ENCODE measurements at regions not wholly inside any gene's neighbourhood (a gene's known extent, or its start where the extent isn't known, plus 50 kb on each side); places are given as distances from the start of the nearest gene placed in this dataset.

- Histone ChIP-seq H3K9me3 (ENCODE audit: control insufficient read depth, insufficient read depth, low read depth, low read length) (no peaks in the 10 kb centered on the region), H3K36me3 (ENCODE audit: control insufficient read depth in 2 of 2, insufficient read depth in 1 of 2, low read length in 2 of 2) (no peaks in the 10 kb centered on the region), H3K4me1 (ENCODE audit: control insufficient read depth, insufficient read depth, low read length) (no peaks in the 10 kb centered on the region), H3K27ac (ENCODE audit: extremely low read depth, low read depth, low read length) (no peak overlapping the region), H3K4me3 (ENCODE audit: low read depth, low read length) (no peak overlapping the region)
- TF ChIP-seq ZNF248 (tag by site-specific recombination; IDR thresholded peaks at IDR 0.05): no peak
- no peak for TF ChIP-seq ZNF670 (tag by site-specific recombination; IDR thresholded peaks at IDR 0.05; ENCODE audit: low read depth)
- TF ChIP-seq ZNF626 (tag by site-specific recombination; IDR thresholded peaks at IDR 0.05): no peak
- ChIA-PET CTCF (no interaction called here), POLR2A (no interaction called here)
Observed at GRCh38 chr4:100823066-100823992, 305.5 kb upstream of the EMCN start.

GRCh38 chr4:100820249-100820648 lies 302.4 kb upstream of the EMCN start:
- POLR2A ChIA-PET: no interaction called here
- CTCF ChIA-PET: no interaction called here
- Histone ChIP-seq H3K4me3 (ENCODE audit: low read depth, low read length) (no peak overlapping the region), H3K4me1 (ENCODE audit: control insufficient read depth, insufficient read depth, low read length) (no peaks in the 10 kb centered on the region), H3K36me3 (ENCODE audit: control insufficient read depth in 2 of 2, insufficient read depth in 1 of 2, low read length in 2 of 2) (no peaks in the 10 kb centered on the region), H3K27ac (ENCODE audit: extremely low read depth, low read depth, low read length) (no peak overlapping the region), H3K9me3 (ENCODE audit: control insufficient read depth, insufficient read depth, low read depth, low read length) (no peaks in the 10 kb centered on the region)
- no peak for TF ChIP-seq ZNF530 (tag by site-specific recombination; IDR thresholded peaks at IDR 0.05; ENCODE audit: low read depth)
- no peak for TF ChIP-seq ZNF423 (tag by site-specific recombination; IDR thresholded peaks at IDR 0.05)
- TF ChIP-seq ZNF473 (tag by site-specific recombination; IDR thresholded peaks at IDR 0.05): no peak
- no peak for TF ChIP-seq ZNF341 (tag by site-specific recombination; IDR thresholded peaks at IDR 0.05; ENCODE audit: low read depth)
- no peak for TF ChIP-seq PRDM6 (tag by site-specific recombination; IDR thresholded peaks at IDR 0.05)
- TF ChIP-seq MEIS1 (CRISPR knock-in tag; IDR thresholded peaks at IDR 0.05; ENCODE audit: borderline replicate concordance): no peak
- no peak for TF ChIP-seq ZNF354C (tag by site-specific recombination; IDR thresholded peaks at IDR 0.05; ENCODE audit: borderline replicate concordance, low read depth)
- TF ChIP-seq ZNF155 (tag by site-specific recombination; IDR thresholded peaks at IDR 0.05): no peak
- no peak for TF ChIP-seq ZBTB10 (tag by site-specific recombination; IDR thresholded peaks at IDR 0.05)
- TF ChIP-seq ZNF707 (tag by site-specific recombination; IDR thresholded peaks at IDR 0.05): no peak
- TF ChIP-seq KLF1 (tag by site-specific recombination; IDR thresholded peaks at IDR 0.05): no peak
- no peak for TF ChIP-seq ZNF391 (tag by site-specific recombination; IDR thresholded peaks at IDR 0.05; ENCODE audit: borderline replicate concordance, low read depth)
- no peak for TF ChIP-seq ZNF416 (tag by site-specific recombination; IDR thresholded peaks at IDR 0.05)
- no peak for TF ChIP-seq KLF9 (tag by site-specific recombination; IDR thresholded peaks at IDR 0.05; ENCODE audit: low read depth)
- TF ChIP-seq KLF16 (tag by site-specific recombination; IDR thresholded peaks at IDR 0.05): no peak
- no peak for TF ChIP-seq ZNF324 (tag by site-specific recombination; IDR thresholded peaks at IDR 0.05)
- TF ChIP-seq SP2 (tag by site-specific recombination; IDR thresholded peaks at IDR 0.05): no peak

All from HEK293 (cell line).